NT2/D1 (cell line): ENCODE measurements at regions not wholly inside any gene's neighbourhood (a gene's known extent, or its start where the extent isn't known, plus 50 kb on each side); places are given as distances from the start of the nearest gene placed in this dataset.

Source experiments
- SUZ12 ChIP-seq: IDR thresholded peaks from 2 replicates; pipeline ENCODE4 v1.6.1; 2011; ENCODE audit not compliant: insufficient read length, insufficient read depth; ENCODE audit errors: extremely low read depth
- YY1 ChIP-seq: IDR thresholded peaks from 2 replicates; pipeline ENCODE4 v1.6.1; 2011; ENCODE audit not compliant: insufficient read length, insufficient read depth
- ZNF274 ChIP-seq: IDR thresholded peaks from 2 replicates; pipeline ENCODE4 v1.6.1; 2011; ENCODE audit warnings: mild to moderate bottlenecking, low read depth, low read length

DNA sequence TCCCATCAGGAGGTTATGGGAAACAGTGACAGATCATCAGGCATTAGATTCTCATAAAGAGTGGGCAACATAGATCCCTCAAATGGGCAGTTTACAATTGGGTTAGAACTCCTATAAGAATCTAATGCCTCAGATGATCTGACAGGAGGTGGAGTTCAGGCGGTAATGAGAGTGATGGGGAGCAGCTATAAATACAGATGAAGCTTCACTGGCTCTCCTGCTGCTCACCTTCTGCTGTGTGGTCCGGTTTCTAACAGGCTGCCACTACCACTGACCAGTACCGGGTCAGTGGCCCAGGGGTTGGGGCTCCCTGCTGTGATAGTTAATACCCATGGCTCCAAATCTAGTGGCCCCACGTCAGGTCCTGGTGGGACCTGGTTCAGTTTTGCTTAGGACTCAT, 135.7 kb downstream of the OR2B2 start:
- no peak for TF ChIP-seq YY1
- TF ChIP-seq SUZ12: no peak
- no peak for TF ChIP-seq ZNF274
